HG02938 (cell line): ENCODE measurements at regions not wholly inside any gene's neighbourhood (a gene's known extent, or its start where the extent isn't known, plus 50 kb on each side); places are given as distances from the start of the nearest gene placed in this dataset.
"Not testable (repeated sequence)": the region's sequence is repeated elsewhere in the genome, so short reads cannot be mapped to it uniquely, and the experiment has no call there.

Source experiments
- ATAC-seq: cut with Tn5 transposase; IDR thresholded peaks from one replicate; pipeline ENCODE4 v1.9.1; 2021; ENCODE audit warnings: mild to moderate bottlenecking, moderate library complexity; ENCODE audit not compliant: unreplicated experiment

GRCh38 chr5:117761186-117761585 lies 1186.6 kb upstream of the SEMA6A start:
- no peak for ATAC-seq

GRCh38 chr5:117759849-117760499 lies 1185.4 kb upstream of the SEMA6A start:
- no peak for ATAC-seq

- no peak for ATAC-seq
These were observed 1177.8 kb upstream of the SEMA6A start for GRCh38 chr5:117752403-117752802.

GRCh38 chr5:117748336-117748735 lies 1173.7 kb upstream of the SEMA6A start:
- no peak for ATAC-seq

- no peak for ATAC-seq
These were observed 1168.7 kb upstream of the SEMA6A start for GRCh38 chr5:117743337-117743736.

- ATAC-seq = no peak
These were observed 1167.1 kb upstream of the SEMA6A start for GRCh38 chr5:117741655-117742206.

GRCh38 chr5:117740268-117740667 lies 1165.6 kb upstream of the SEMA6A start:
- ATAC-seq = no peak

GRCh38 chr5:117738571-117738970 lies 1163.9 kb upstream of the SEMA6A start:
- no peak for ATAC-seq

- no peak for ATAC-seq
These were observed 1162.1 kb upstream of the SEMA6A start for GRCh38 chr5:117736698-117737097.

GRCh38 chr5:117734056-117734455 lies 1159.4 kb upstream of the SEMA6A start:
- ATAC-seq = no peak

GRCh38 chr5:117733051-117733450 lies 1158.4 kb upstream of the SEMA6A start:
- ATAC-seq = no peak

GRCh38 chr5:117732264-117732663 lies 1157.6 kb upstream of the SEMA6A start:
- no peak for ATAC-seq

- ATAC-seq = no peak
These were observed 1156.8 kb upstream of the SEMA6A start for GRCh38 chr5:117731446-117731845.

- not testable (repeated sequence) for ATAC-seq
These were observed 1146.2 kb upstream of the SEMA6A start for GRCh38 chr5:117720784-117721183.

GRCh38 chr5:117719413-117719812 lies 1144.8 kb upstream of the SEMA6A start:
- no peak for ATAC-seq

- no peak for ATAC-seq
These were observed 1139.1 kb upstream of the SEMA6A start for GRCh38 chr5:117713585-117714198.

GRCh38 chr5:117701062-117701461 lies 1126.4 kb upstream of the SEMA6A start:
- no peak for ATAC-seq

GRCh38 chr5:117692606-117693005 lies 1118.0 kb upstream of the SEMA6A start:
- no peak for ATAC-seq

GRCh38 chr5:117691081-117691870 lies 1116.7 kb upstream of the SEMA6A start:
- ATAC-seq = no peak

GRCh38 chr5:117690612-117691011 lies 1116.0 kb upstream of the SEMA6A start:
- ATAC-seq = no peak

GRCh38 chr5:117686926-117687325 lies 1112.3 kb upstream of the SEMA6A start:
- ATAC-seq = no peak

GRCh38 chr5:117682416-117682815 lies 1107.8 kb upstream of the SEMA6A start:
- ATAC-seq = no peak
